GM18951 (cell line): ENCODE measurements at regions not wholly inside any gene's neighbourhood (a gene's known extent, or its start where the extent isn't known, plus 50 kb on each side); places are given as distances from the start of the nearest gene placed in this dataset.

Experiments used
- POLR2A ChIP-seq: IDR thresholded peaks from 4 replicates; pipeline ENCODE4 v1.6.1; 2011; ENCODE audit warnings: mild to moderate bottlenecking; ENCODE audit not compliant: insufficient read length, insufficient read depth; ENCODE audit errors: extremely low read depth
- in situ Hi-C: fragments of 300-500 bp; cut with MboI; formaldehyde crosslinking; loops from one replicate; pipeline ENCODE4 v1.12.0; 2022; ENCODE audit warnings: low sequenced_read_pairs, mixed read lengths, inconsistent platforms; ENCODE audit not compliant: unreplicated experiment

DNA sequence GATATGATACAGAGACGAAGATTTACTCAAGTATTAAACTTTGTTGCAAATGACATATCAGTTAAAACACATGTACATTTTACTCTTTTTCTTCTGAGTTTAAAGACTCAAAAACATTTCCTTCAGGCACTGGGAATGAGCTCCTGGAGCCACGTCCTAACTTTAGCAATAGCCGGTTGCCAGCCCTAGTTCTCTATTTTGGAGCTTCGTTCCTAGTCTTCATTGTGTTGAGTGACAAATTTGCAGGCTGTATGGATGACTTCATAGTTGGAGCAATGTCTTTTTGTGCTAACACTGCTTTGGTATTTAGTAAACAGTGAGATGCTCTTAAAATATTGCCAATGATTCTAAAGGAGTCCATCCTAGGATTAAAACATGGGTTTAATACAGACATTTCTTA is 190.9 kb downstream of the FAT4 start:
- TF ChIP-seq POLR2A, result no peak
- in situ Hi-C loops, result no loop called here

DNA sequence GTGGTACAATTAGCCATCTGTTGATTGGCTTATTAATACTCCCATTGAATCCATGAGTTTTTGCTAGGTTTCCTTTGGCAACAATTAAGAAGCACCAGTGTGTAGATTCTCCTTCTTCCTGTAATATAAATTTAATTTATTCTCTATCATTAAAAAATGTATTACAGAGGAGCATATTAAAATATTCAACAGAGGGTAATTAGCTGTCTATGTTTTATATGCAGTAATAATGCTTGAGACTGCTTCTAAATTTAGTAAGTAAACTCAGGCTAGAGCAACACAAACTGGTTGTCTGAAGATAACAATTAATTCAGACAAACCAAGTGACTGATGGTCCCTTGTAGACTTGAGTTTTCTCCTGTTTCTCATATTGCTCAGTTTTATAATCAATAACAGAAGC is 192.4 kb downstream of the FAT4 start:
- no peak for TF ChIP-seq POLR2A
- in situ Hi-C loops, result no loop called here

DNA sequence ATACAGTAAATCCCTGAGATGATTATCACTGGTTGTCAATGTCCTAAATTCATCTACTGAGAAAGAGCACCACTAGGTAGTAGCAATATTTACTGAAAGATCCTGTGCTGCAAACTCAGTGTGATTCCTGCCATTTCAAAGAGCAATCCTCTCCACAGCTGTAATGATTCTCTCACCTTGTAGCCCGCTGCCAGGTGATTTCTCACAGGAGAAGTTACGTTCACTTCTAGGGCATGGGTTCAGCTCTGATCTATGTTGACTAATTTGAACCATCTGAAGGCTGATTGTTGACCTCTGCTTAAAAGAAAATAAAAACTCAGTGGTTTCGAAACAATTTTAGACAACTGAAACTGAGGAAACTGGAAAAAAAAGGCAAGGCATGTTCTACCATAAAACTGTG is 197.0 kb downstream of the FAT4 start:
- in situ Hi-C loops, result no loop called here
- TF ChIP-seq POLR2A, result no peak

DNA sequence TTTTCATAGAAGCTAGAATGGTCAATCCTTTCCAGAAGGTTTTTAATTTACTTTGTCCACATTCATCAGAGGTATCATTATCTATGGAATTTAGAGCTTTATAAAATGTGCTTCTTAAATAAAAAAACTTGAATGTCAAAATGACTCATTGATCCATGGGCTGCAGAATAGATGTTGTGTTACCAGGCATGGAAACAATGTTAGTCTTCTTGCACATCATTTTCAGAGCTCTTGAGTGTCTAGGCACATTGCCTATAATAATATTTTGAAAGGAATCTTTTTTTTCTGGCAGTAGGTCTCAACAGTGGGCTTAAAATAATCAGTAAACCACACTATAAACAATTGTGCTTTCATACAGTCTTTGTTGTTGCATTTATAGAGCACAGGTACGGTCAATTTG is 200.3 kb downstream of the FAT4 start:
- TF ChIP-seq POLR2A, result no peak
- in situ Hi-C loops, result no loop called here

DNA sequence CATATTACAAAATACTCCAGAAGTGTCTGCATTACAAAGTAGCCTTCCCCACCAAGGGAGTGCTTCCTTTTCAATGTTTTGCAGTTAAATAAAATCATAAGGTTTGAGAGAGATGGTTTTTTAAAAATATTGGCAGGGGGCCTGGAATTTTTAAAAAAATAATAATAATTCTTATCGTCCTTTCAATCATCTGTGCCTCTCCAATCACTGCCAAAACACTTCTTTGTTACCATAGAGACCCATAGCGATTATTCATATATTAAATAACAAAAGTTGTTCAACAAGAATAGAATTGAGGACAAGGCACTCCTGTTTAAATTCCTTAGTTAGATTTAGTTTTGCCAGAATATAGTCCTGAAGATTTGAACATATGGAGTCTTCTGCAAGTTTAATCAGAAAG is 203.1 kb downstream of the FAT4 start:
- no peak for TF ChIP-seq POLR2A
- in situ Hi-C loops, result no loop called here

DNA sequence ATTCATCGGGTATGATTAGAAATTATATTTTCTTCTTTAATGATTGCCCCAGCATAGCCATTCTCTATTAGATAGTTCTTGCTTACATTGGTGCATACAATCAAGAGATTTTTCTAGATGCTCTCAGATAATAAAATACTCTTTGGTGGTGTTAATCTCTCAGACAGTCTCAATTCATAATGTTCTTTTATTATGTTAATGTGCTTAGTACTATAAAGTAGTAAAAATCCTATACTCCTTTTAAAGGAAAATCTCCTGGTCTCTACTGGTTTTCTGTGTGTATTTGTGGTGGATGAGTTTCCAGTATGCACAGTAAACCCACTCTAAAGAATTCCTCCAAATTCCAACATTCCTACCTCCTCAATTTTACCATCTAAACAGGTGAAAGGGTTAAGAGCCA is 203.5 kb downstream of the FAT4 start:
- in situ Hi-C loops, result no loop called here
- no peak for TF ChIP-seq POLR2A

DNA sequence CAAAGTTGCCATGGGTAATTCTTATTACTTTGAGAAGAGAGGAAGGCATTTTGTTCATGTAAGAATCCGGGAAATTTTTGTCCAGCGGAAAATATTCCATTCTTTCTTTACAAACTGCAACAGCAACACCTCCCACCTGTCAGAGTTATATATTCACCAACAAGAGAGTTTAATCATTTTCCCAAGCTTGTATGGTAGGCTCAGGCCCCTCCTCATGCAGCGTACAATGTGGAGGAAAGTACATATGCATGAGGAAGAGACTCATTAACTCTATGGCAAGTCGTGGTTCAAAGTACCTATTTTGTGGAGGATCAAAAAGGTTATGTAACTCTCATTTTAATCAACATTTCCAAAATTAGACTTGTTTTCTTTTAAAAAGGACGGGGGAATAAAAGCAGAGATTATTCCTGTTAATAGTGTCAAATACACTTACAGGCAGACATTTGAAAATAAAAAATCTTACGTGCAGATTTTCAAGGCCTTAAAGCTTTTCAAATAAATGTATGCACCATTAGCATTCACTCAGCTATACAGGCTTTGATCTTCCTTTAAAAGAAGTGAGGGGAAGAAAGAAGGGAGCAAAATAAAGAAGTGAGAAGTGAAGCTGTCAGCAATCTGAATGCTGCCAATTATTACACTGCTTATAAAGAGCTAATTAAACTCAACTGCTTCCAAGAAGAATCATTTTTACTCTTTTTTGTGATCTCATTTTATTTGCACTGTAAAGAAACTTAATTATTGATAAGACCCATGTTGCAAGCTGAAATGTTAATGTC is 204.8 kb downstream of the FAT4 start:
- in situ Hi-C loops, result no loop called here
- TF ChIP-seq POLR2A, result no peak

DNA sequence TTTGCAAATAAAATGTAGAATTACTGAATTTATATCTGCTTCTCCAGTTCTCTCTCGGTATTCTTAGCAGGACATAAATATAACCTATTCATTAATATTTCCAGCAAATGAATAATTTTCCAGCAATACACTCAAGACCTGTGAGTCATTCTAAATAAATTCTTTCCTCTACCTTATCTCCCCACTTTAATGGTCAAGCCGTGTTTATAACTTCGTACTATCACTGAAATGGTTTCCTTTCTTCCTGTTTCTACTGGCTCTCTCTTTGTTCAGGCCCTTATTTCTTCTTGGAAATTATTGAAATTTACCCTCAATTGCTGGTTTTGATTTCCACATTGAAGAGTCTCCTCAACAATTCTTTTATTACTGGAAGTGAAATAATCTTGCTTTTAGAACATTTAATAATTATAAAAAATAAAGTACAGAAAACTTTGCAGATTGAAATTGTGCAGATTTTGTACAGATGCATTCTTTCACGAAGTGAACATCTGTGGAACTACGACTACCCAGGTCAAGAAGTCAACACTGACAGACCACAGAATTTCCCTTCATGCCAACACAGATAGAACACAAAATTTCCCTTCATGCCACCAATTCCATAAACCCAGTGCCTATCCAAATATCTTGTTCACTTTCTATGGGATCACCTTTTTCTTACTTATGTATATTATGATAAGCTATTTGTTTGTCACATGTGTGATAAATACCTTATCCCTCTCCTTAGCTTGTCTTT is 205.7 kb downstream of the FAT4 start:
- no peak for TF ChIP-seq POLR2A
- in situ Hi-C loops, result no loop called here

DNA sequence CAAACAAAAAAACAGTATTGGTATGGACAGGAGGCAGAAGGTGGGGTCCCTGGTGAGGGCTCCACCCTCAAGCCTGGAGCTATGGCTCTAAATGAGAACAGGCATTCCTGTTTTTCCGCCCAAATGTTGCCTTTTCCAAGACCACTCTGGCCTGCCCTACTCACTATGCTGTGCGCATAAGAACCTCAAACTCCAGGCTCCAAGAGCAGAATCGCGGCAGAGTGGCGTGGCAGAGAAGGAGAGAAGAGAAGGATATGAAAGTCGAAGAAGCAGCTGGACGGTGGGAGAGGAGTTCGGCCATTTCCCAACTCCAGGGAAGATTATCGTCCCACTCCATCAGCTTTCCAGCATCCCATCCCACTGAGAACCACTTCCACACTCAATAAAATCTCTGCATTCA is 207.8 kb downstream of the FAT4 start:
- in situ Hi-C loops, result no loop called here
- TF ChIP-seq POLR2A, result no peak

DNA sequence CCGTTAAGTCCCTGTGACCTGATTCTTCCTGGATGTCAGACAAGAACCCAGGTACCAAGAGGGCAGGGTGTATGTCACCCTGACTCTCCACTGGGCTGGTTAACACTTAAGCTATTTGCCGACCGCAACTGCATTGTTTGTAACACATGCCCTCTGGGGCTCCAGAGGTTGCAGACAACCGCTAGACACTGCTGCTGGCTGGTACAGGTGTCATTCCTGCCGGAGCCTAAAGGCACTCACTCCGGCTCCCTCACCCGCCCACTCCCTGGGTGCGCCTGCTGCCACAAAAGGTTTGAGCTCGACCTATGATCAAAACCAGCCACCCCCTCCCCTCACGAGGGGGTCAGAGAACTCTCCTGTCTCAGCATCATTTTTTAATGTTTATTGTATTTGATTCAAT is 208.2 kb downstream of the FAT4 start:
- in situ Hi-C loops, result no loop called here
- TF ChIP-seq POLR2A, result no peak

DNA sequence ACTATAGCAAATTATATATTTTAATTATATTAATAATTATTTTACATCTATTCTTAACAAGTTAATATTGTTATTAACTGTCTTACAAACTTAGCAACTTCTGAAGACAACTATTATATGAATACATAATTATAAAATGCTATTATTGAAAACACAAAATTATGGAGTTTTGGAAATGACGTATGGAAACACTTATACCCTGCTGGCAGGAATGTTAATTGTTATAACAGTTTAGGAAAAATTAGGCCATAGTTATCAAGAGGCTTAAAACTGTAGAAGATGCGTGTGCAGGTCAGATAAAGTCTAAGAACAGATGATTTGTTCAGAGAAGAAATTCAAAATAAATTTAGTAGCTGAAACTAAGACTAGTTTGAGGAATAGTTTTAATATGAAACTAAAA is 211.7 kb downstream of the FAT4 start:
- no peak for TF ChIP-seq POLR2A

DNA sequence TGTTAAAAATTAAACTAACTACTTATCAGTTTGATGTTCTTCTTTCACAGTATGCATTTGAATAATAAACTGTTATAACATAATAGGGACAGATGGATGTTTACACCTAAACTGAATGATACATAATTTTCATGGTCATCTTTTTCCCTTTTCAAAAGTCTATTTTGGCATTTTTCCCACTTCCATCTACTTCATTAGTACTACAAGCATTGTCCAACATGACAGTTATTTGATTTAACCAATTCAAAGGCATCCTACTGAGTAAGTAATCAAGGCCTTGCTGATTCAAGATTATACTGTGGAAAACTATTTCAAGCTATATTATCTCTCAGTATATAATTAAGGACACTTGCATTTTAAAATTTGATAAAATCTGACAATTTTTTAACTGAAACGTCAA is 212.9 kb downstream of the FAT4 start:
- TF ChIP-seq POLR2A, result no peak
- in situ Hi-C loops, result no loop called here

More for the DNA sequence above, 211.7 kb downstream of the FAT4 start:
- in situ Hi-C loops, result no loop called here

DNA sequence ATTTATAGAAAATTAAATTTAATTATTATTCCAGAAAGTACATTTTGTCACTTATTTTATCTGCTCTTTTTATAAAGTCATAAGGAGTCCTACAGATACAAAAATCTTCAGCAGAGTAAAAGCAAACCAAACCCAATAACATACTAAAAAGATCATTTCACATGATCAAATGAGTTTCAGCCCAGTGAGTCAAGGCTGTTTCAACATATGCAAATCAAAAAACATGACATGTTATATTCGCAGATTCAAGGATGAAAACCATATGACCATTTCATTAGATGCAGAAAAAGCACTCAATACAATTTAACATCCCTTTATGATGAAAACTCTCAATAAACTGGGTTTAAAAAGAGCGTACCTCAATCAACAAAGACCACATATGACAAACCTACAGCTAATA is 214.3 kb downstream of the FAT4 start:
- no peak for TF ChIP-seq POLR2A
- in situ Hi-C loops, result no loop called here

DNA sequence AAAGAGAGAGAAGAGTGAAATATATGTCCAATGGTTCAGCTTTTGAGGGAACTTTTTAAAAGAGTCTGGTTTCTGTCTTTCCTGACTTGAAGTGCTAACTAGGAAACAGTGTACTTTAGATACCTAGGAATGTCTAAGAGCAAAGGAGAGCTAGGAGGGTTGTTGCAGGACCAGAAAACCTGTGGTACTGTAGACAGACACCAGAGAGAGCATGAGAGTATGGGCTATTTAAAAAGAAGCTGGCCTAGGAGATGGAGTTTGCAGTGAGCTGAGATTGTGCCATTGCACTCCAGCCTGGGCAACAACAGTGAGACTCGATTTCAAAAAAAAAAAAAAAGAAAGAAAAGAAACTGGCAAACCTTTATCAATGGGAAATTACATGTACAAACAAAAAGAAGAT is 223.9 kb downstream of the FAT4 start:
- TF ChIP-seq POLR2A, result no peak
- in situ Hi-C loops, result no loop called here

DNA sequence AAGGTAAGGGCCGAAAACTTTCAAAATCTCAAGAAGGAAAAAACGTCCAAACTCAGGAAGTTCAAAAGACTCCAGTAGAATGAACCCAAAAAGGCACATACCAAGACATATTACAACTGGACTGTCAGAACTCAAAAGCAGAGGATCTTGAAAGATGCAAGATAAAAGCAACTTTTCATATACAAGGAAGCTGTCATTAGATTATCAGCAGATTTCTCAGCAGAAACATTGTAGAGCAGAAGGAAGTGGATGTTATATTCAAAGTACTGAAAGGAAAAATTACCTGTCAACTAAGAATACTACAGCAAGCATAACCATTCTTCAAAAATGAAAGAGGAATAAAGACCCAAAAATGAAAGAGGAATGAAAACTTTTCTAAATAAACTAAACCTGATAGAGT is 224.9 kb downstream of the FAT4 start:
- no peak for TF ChIP-seq POLR2A
- in situ Hi-C loops, result no loop called here
